Endometrial microvascular endothelial cells (primary cell): ENCODE measurements at regions not wholly inside any gene's neighbourhood (a gene's known extent, or its start where the extent isn't known, plus 50 kb on each side); places are given as distances from the start of the nearest gene placed in this dataset.

Source experiments
- in situ Hi-C: cut with HindIII; loops from 2 replicates; pipeline ENCODE4 v1.10.0; 2017; ENCODE audit warnings: low sequenced_read_pairs, low pct_unique_long_range_greater_than_20kb; ENCODE audit errors: inconsistent ontology term

GRCh38 chr6:122283884-122284283 lies 115.6 kb upstream of the HSF2 start:
- in situ Hi-C loops, result no loop called here

GRCh38 chr6:122284848-122285247 lies 114.6 kb upstream of the HSF2 start:
- in situ Hi-C loops, result no loop called here

- in situ Hi-C loops, result no loop called here
Measured at GRCh38 chr6:122285292-122285913, 114.0 kb upstream of the HSF2 start.

DNA sequence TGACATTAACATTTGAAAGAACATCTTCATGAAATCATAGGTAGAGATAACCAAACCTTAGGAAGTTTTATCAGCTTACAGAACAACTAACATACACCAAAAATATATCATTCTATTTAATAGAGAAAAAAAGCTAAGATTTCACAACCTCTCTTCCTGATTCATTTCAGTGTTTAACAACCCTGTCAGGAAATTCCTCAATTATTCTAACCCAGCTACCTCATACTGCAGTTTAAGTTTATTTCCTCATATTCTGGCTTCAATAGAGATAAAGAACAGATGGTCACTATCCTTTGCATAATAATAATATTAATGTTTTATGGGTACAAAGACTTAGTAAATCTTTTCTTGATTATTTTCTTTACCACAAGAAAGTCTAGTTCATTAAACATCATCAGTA lies 112.9 kb upstream of the HSF2 start:
- in situ Hi-C loops, result no loop called here

DNA sequence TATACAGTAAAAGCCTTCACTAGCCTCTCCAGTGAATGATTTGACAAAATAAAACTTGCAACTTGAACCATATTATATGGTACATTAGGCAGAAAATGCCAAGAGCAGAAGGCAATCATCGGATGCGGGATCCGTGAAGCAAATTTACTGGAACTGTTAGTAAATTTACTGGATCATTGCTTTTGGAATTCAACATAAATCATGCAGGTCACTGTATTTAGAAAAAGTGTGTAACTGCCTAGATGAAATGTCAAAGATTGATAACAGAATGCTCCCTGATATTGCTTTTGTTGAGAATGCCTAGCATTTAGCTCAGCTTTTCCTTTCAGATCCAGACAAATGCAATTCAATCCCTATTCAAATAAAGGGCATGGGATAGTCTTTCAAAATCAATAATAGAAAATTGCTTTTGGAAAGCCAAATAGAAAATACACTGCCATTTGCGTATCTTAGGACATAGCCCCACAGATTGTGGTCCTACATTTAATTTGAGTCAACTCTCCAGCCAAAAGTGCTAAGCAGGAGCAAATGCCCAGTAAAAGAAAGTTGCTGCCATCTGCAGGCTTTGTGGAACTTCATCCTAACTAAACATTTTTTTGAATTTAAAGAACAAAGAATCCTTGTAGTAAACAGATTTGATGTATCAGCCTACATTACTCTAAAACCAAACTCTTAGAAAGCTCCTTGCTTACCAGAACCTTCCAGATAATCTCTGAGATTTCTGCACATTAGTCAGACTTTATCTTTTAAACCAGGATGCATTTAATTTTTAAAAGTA lies 109.5 kb upstream of the HSF2 start:
- in situ Hi-C loops, result no loop called here

- in situ Hi-C loops, result no loop called here
Measured at GRCh38 chr6:122297010-122297409, 102.4 kb upstream of the HSF2 start.

GRCh38 chr6:122302067-122302466 lies 97.4 kb upstream of the HSF2 start:
- in situ Hi-C loops, result no loop called here

GRCh38 chr6:122307577-122307976 lies 91.9 kb upstream of the HSF2 start:
- in situ Hi-C loops, result no loop called here

- in situ Hi-C loops, result no loop called here
Measured at GRCh38 chr6:122308074-122308473, 91.4 kb upstream of the HSF2 start.

DNA sequence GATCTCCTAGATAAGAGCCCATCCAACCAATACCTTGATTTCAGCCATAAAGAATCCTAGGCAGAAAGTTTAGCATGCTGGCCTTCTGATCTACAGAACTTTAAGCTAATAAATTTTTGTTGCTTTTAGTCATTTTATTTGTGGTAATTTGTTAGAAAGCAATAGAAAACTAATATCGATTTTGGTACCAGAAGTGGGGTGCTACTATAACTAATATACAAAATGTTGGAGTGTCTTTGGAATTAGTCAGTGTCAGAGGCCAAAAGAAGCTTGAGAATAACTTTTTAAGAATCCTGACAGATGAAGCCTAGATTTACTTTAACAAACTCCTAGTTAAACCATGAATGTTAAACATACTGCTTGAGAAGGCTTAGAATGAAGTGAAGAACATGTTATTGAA lies 83.6 kb upstream of the HSF2 start:
- in situ Hi-C loops, result no loop called here

DNA sequence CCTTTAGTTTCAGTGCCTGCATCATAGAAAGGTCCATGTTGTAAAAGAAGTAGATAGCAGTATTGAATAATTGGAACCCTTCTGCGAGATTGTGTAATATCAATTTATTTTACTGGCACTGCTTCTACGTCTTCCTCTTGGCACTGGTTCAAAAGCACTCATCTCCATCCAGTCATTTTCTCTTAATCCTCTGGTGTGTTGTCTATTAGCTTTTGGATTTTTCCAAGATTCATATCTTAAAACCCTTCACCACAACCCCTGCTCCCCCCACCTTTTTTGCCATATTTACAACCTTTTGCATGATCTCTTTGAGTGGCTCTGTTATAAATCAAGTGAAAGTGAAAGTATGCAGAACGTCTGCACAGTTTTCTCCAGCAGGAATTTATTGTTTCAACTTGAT lies 76.6 kb upstream of the HSF2 start:
- in situ Hi-C loops, result no loop called here

- in situ Hi-C loops, result no loop called here
Measured at GRCh38 chr6:122323361-122323760, 76.1 kb upstream of the HSF2 start.

GRCh38 chr6:122330315-122330714 lies 69.1 kb upstream of the HSF2 start:
- in situ Hi-C loops, result no loop called here

- in situ Hi-C loops, result no loop called here
Measured at GRCh38 chr6:122337645-122338044, 61.8 kb upstream of the HSF2 start.

DNA sequence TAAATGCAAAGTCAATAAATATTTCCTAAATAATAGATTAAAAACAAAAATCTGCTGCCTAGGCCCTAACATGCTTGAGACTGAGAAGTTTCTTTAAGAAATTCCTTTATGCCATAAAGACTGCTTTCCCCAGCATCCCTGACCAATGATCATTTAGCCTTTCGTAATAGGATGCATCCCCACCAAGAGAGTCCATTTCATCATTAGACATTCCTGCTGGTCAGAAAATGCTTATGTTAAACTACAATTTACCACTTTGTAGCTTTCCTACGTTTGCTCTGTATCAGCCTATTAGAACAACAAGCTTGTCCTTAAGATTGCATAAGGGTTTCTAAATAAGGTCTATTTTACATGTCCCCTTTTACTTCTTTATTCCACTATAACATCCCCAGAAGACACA lies 59.8 kb upstream of the HSF2 start:
- in situ Hi-C loops, result no loop called here

DNA sequence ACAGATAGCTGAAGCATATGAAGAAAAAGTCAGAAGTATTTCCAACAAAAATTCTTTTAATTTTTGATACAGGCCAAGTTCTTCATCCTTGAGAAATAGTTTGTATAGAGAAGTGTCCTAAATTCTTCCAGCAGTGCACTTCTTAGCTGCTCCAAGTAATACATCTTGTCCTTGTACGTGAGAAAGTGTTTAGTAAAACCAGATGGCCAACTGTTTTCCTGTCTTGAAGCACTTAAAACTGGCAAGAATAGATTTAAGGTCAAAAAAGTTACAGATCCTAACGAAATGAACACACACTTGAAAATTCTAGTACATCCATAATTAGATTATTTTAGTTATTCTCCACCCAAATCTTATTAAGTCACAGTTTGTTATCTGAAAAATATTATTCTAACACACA lies 52.2 kb upstream of the HSF2 start:
- in situ Hi-C loops, result no loop called here

- in situ Hi-C loops, result no loop called here
Measured at GRCh38 chr6:122347751-122348150, 51.7 kb upstream of the HSF2 start.
